Thoracic aorta (tissue), 2 donors: ENCODE measurements at regions not wholly inside any gene's neighbourhood (a gene's known extent, or its start where the extent isn't known, plus 50 kb on each side); places are given as distances from the start of the nearest gene placed in this dataset.

Experiments
- ATAC-seq: fragments of 150-250 bp; one replicate; pipeline ENCODE4 v1.8.0; 2017; ENCODE audit warnings: low read depth; ENCODE audit not compliant: insufficient number of reproducible peaks, low FRiP score
- DNase-seq: peaks from one replicate; pipeline ENCODE4 v3.0.0-alpha.2; 2020; ENCODE audit warnings: low spot score
- H3K27ac ChIP-seq, 2 donors: fragments of 200-600 bp; sonication (generic); 1 replicate in 1 of 2; 2 replicates in 1 of 2; pipeline ENCODE4 v1.5.1; 2016; ENCODE audit warnings: mild to moderate bottlenecking in 2 of 2, moderate library complexity in 2 of 2
- H3K27me3 ChIP-seq: fragments of 200-600 bp; sonication (generic); replicated peaks from 2 replicates; pipeline ENCODE4 v1.6.0; 2016; ENCODE audit warnings: mild to moderate bottlenecking; ENCODE audit not compliant: insufficient read depth
- H3K36me3 ChIP-seq: fragments of 200-600 bp; sonication (generic); one replicate; pipeline ENCODE4 v1.5.1; 2016
- H3K4me1 ChIP-seq, 2 donors: fragments of 200-600 bp; sonication (generic); 1 replicate in 1 of 2; 2 replicates in 1 of 2; pipeline versions ENCODE4 v1.5.1 to v1.6.0; 2016; ENCODE audit warnings: low read depth in 2 of 2, mild to moderate bottlenecking in 1 of 2; ENCODE audit not compliant: control insufficient read depth in 1 of 2
- H3K4me3 ChIP-seq: fragments of 200-600 bp; sonication (generic); 2 replicates; pipeline ENCODE4 v1.5.1; 2016; ENCODE audit warnings: mild to moderate bottlenecking
- H3K9me3 ChIP-seq: fragments of 200-600 bp; sonication (generic); 2 replicates; pipeline ENCODE4 v1.5.1; 2016
- CTCF ChIP-seq: fragments of 200-600 bp; sonication (generic); IDR thresholded peaks from one replicate; pipeline ENCODE4 v1.5.1; 2019; ENCODE audit warnings: antibody characterized with exemption

GRCh38 chr11:116449522-116449921 is 323.3 kb downstream of the BUD13 start:
- TF ChIP-seq CTCF: no peak
- Histone ChIP-seq H3K27ac (no peak overlapping the region), H3K36me3 (no peaks in the 10 kb centered on the region), H3K4me3 (no peak overlapping the region), H3K9me3 (no peaks in the 10 kb centered on the region), H3K27me3 (no peaks in the 10 kb centered on the region), H3K4me1 (no peaks in the 10 kb centered on the region)
- DNase-seq (no peak), ATAC-seq (no peak)

- DNase-seq (no peak), ATAC-seq (no peak)
- H3K27me3 ChIP-seq: no peaks in the 10 kb centered on the region
- H3K27ac ChIP-seq: no peak overlapping the region
- no peak overlapping the region for H3K4me3 ChIP-seq
- no peaks in the 10 kb centered on the region for H3K36me3 ChIP-seq
- no peak for TF ChIP-seq CTCF
- no peaks in the 10 kb centered on the region for H3K9me3 ChIP-seq
- no peaks in the 10 kb centered on the region for H3K4me1 ChIP-seq
Observed at GRCh38 chr11:116446048-116446941, 326.5 kb downstream of the BUD13 start.

- no peak overlapping the region for H3K4me3 ChIP-seq
- no peaks in the 10 kb centered on the region for H3K27me3 ChIP-seq
- H3K4me1 ChIP-seq: no peaks in the 10 kb centered on the region
- TF ChIP-seq CTCF: no peak
- no peak for DNase-seq
- H3K9me3 ChIP-seq: no peaks in the 10 kb centered on the region
- no peak for ATAC-seq
- no peak overlapping the region for H3K27ac ChIP-seq
- no peaks in the 10 kb centered on the region for H3K36me3 ChIP-seq
Observed at GRCh38 chr11:116445108-116446047, 327.4 kb downstream of the BUD13 start.

- H3K4me3 ChIP-seq: no peak overlapping the region
- DNase-seq (no peak), ATAC-seq (no peak)
- H3K27me3 ChIP-seq: no peaks in the 10 kb centered on the region
- H3K9me3 ChIP-seq: no peaks in the 10 kb centered on the region
- H3K27ac ChIP-seq: no peak overlapping the region
- H3K4me1 ChIP-seq: no peaks in the 10 kb centered on the region
- TF ChIP-seq CTCF: no peak
- no peaks in the 10 kb centered on the region for H3K36me3 ChIP-seq
Observed at GRCh38 chr11:116442238-116442752, 330.5 kb downstream of the BUD13 start.

- Histone ChIP-seq H3K4me3 (no peak overlapping the region), H3K4me1 (no peaks in the 10 kb centered on the region), H3K9me3 (no peaks in the 10 kb centered on the region), H3K27ac (no peak overlapping the region), H3K36me3 (no peaks in the 10 kb centered on the region), H3K27me3 (no peaks in the 10 kb centered on the region)
- DNase-seq: no peak
- ATAC-seq: no peak
- TF ChIP-seq CTCF: no peak
Observed at GRCh38 chr11:116439361-116439677, 333.5 kb downstream of the BUD13 start.
